Common myeloid progenitor, CD34-positive (primary cell): ENCODE measurements at regions not wholly inside any gene's neighbourhood (a gene's known extent, or its start where the extent isn't known, plus 50 kb on each side); places are given as distances from the start of the nearest gene placed in this dataset.

Experiments used
- CTCF ChIA-PET: fragments of 350-600 bp; sonication (Branson Sonifier 250); formaldehyde crosslinking; loops from one replicate; lab custom pipeline; 2021; ENCODE audit warnings: antibody characterized with exemption; lab: Charles Lee
- POLR2A ChIA-PET: fragments of 350-600 bp; sonication (Branson Sonifier 250); formaldehyde crosslinking; loops from one replicate; lab custom pipeline; 2021; ENCODE audit warnings: antibody characterized with exemption; lab: Charles Lee
- DNase-seq, 3 donors: peaks; one replicate each; pipeline versions ENCODE4 v3.0.0 to v3.0.0-alpha.2; 2013
- H3K27ac ChIP-seq, 2 experiments: 1 replicate in 1 of 2; 2 replicates in 1 of 2; pipeline ENCODE4 v1.7.0; 2013; ENCODE audit warnings: inconsistent platforms in 2 of 2, low read length in 2 of 2, mild to moderate bottlenecking in 2 of 2, low read depth in 1 of 2, moderate library complexity in 1 of 2; ENCODE audit not compliant: severe bottlenecking in 2 of 2, insufficient read depth in 1 of 2, poor library complexity in 1 of 2
- H3K27me3 ChIP-seq, 5 experiments: replicated peaks in 2 of 5; 1 replicate in 3 of 5; 2 replicates in 2 of 5; pipeline versions ENCODE4 v1.6.1 to v1.7.0; 2013; ENCODE audit warnings: low read length in 4 of 5, mild to moderate bottlenecking in 2 of 5, moderate library complexity in 2 of 5, inconsistent platforms in 1 of 5; ENCODE audit not compliant: insufficient read depth in 5 of 5, control insufficient read depth in 4 of 5
- H3K36me3 ChIP-seq, 4 experiments: 1 replicate in 2 of 4; 2 replicates in 2 of 4; pipeline versions ENCODE4 v1.6.1 to v1.7.0; 2013; ENCODE audit warnings: low read length in 3 of 4, control low read depth in 1 of 4, mild to moderate bottlenecking in 1 of 4; ENCODE audit not compliant: control insufficient read depth in 4 of 4, insufficient read depth in 4 of 4
- H3K4me1 ChIP-seq, 4 experiments: 1 replicate in 3 of 4; 2 replicates in 1 of 4; pipeline versions ENCODE4 v1.6.1 to v1.7.1; 2013; ENCODE audit warnings: low read length in 3 of 4, mild to moderate bottlenecking in 3 of 4, control low read depth in 1 of 4, inconsistent platforms in 1 of 4, moderate library complexity in 1 of 4; ENCODE audit not compliant: control insufficient read depth in 4 of 4, insufficient read depth in 4 of 4; ENCODE audit errors: control extremely low read depth in 1 of 4
- H3K4me3 ChIP-seq, 7 experiments: 1 replicate in 4 of 7; 2 replicates in 3 of 7; pipeline versions ENCODE4 v1.5.1 to v1.7.0; 2013; ENCODE audit warnings: mild to moderate bottlenecking in 7 of 7, low read length in 6 of 7, moderate library complexity in 6 of 7, inconsistent platforms in 2 of 7, low read depth in 2 of 7, control low read depth in 1 of 7; ENCODE audit not compliant: insufficient read depth in 4 of 7, control insufficient read depth in 1 of 7; ENCODE audit errors: extremely low read depth in 1 of 7
- H3K9me3 ChIP-seq, 5 experiments: 1 replicate in 4 of 5; 2 replicates in 1 of 5; pipeline versions ENCODE4 v1.6.1 to v1.7.1; 2013; ENCODE audit warnings: low read length in 4 of 5, mild to moderate bottlenecking in 2 of 5, inconsistent platforms in 1 of 5, low read depth in 1 of 5, moderate library complexity in 1 of 5; ENCODE audit not compliant: control insufficient read depth in 4 of 5, insufficient read depth in 2 of 5; ENCODE audit errors: control extremely low read depth in 1 of 5
- WGBS: methylation state at CpG from one replicate; pipeline ENCODE4 v1.1.5; 2013; ENCODE audit not compliant: insufficient coverage; 5-methylcytosine and 5-hydroxymethylcytosine counted together

GRCh38 chr17:27218041-27218440 lies 75.9 kb upstream of the WSB1 start:
- DNase-seq = no peak
- Histone ChIP-seq H3K9me3 (peaks cover 0 to 4% (median 3%) of the 10 kb centered on the region in 5 experiments), H3K4me1 (no peaks in the 10 kb centered on the region), H3K27me3 (no peaks in the 10 kb centered on the region), H3K27ac (no peak overlapping the region), H3K4me3 (no peak overlapping the region), H3K36me3 (no peaks in the 10 kb centered on the region)
- POLR2A ChIA-PET = interaction anchor here (0.7 kb wide), 1 partner anchor 9 kb away, joined by 3 read pairs; no protein-coding TSS in a partner anchor
- CTCF ChIA-PET = no interaction called here
- 100% methylated on average over 2 of the region's 3 CpGs for WGBS

- no peak overlapping the region for H3K27ac ChIP-seq
- ChIA-PET POLR2A (no interaction called here), CTCF (no interaction called here)
- no peak overlapping the region for H3K4me3 ChIP-seq
- H3K9me3 ChIP-seq = peaks cover 0 to 4% (median 2%) of the 10 kb centered on the region in 5 experiments
- peak in 1 of 3 donors; percentile 18 for DNase-seq
- no peaks in the 10 kb centered on the region for H3K4me1 ChIP-seq
- 95% methylated on average over 5 of the region's 6 CpGs for WGBS
- H3K36me3 ChIP-seq = no peaks in the 10 kb centered on the region
- no peaks in the 10 kb centered on the region for H3K27me3 ChIP-seq
Observed at GRCh38 chr17:27218719-27219488, 75.0 kb upstream of the WSB1 start.

- CTCF ChIA-PET = interaction anchor here (1.0 kb wide), 1 partner anchor 11 kb away, joined by 3 read pairs; no protein-coding TSS in a partner anchor
- no peaks in the 10 kb centered on the region for H3K36me3 ChIP-seq
- H3K4me3 ChIP-seq = no peak overlapping the region
- H3K4me1 ChIP-seq = no peaks in the 10 kb centered on the region
- WGBS = 100% methylated on average over 1 of the region's 1 CpG
- H3K27ac ChIP-seq = no peak overlapping the region
- peaks cover 0 to 1% (median 0%) of the 10 kb centered on the region in 5 experiments for H3K9me3 ChIP-seq
- DNase-seq = no peak
- POLR2A ChIA-PET = no interaction called here
- H3K27me3 ChIP-seq = no peaks in the 10 kb centered on the region
Observed at GRCh38 chr17:27222515-27222914, 71.4 kb upstream of the WSB1 start.

GRCh38 chr17:27224526-27225315 lies 69.2 kb upstream of the WSB1 start:
- WGBS = 100% methylated on average over 2 of the region's 5 CpGs

DNA sequence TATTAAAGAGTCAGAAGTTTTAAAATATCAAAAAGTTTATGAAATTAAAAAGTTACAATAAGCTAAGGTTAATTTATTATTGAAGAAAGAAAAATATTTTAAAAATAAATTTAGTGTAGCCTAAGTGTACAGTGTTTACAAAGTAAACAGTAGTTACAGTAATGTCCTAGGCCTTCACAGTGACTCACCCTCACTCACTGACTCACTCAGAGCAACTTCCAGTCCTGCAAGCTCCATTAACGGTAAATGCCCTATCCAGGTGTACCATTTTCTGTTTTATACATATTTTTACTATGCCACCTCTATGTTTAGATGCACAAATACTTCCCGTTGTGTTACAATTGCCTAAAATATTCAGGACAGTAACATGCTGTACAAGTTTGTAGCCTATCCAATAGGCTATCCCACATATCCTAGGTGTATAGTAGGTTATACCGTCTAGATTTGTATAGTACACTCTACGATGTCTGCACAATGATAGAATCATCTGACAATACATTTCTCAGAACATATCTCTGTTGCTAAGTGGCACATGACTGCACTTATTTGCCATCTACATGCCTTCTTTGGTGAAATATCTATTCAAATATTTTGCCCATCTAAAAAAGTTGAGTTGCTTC lies 67.2 kb upstream of the WSB1 start:
- peak in 1 of 3 donors; percentile 14 for DNase-seq
- POLR2A ChIA-PET = interaction anchor here (1.0 kb wide), 1 partner anchor 9 kb away, joined by 3 read pairs; no protein-coding TSS in a partner anchor
- Histone ChIP-seq H3K27ac (no peak overlapping the region), H3K36me3 (no peaks in the 10 kb centered on the region), H3K4me3 (no peak overlapping the region), H3K4me1 (no peaks in the 10 kb centered on the region), H3K27me3 (no peaks in the 10 kb centered on the region), H3K9me3 (peaks cover 0 to 1% (median 0%) of the 10 kb centered on the region in 5 experiments)
- CTCF ChIA-PET = interaction anchor here (1.1 to 2.4 kb wide), 3 partner anchors 10 to 375 kb away, joined by 3 to 8 read pairs (median 4); no protein-coding TSS in a partner anchor
- WGBS = 100% methylated on average over 1 of the region's 4 CpGs

More at GRCh38 chr17:27224526-27225315, 69.2 kb upstream of the WSB1 start:
- Histone ChIP-seq H3K9me3 (peaks cover 0 to 1% (median 0%) of the 10 kb centered on the region in 5 experiments), H3K36me3 (no peaks in the 10 kb centered on the region), H3K27me3 (no peaks in the 10 kb centered on the region), H3K27ac (no peak overlapping the region), H3K4me3 (no peak overlapping the region), H3K4me1 (no peaks in the 10 kb centered on the region)
- no peak for DNase-seq
- POLR2A ChIA-PET = no interaction called here
- CTCF ChIA-PET = interaction anchor here (0.9 to 1.6 kb wide), 2 partner anchors 12 to 13 kb away, joined by 4 read pairs; no protein-coding TSS in a partner anchor

- no peaks in the 10 kb centered on the region for H3K9me3 ChIP-seq
- no peaks in the 10 kb centered on the region for H3K27me3 ChIP-seq
- ChIA-PET POLR2A (no interaction called here), CTCF (no interaction called here)
- H3K4me1 ChIP-seq = no peaks in the 10 kb centered on the region
- WGBS = 97% methylated on average over 4 of the region's 8 CpGs
- H3K36me3 ChIP-seq = no peaks in the 10 kb centered on the region
- H3K4me3 ChIP-seq = no peak overlapping the region
- DNase-seq = no peak
- H3K27ac ChIP-seq = no peak overlapping the region
Observed at GRCh38 chr17:27230996-27231395, 62.9 kb upstream of the WSB1 start.
